ENCODE measurements at regions not wholly inside any gene's neighbourhood (a gene's known extent, or its start where the extent isn't known, plus 50 kb on each side); places are given as distances from the start of the nearest gene placed in this dataset.

DNA sequence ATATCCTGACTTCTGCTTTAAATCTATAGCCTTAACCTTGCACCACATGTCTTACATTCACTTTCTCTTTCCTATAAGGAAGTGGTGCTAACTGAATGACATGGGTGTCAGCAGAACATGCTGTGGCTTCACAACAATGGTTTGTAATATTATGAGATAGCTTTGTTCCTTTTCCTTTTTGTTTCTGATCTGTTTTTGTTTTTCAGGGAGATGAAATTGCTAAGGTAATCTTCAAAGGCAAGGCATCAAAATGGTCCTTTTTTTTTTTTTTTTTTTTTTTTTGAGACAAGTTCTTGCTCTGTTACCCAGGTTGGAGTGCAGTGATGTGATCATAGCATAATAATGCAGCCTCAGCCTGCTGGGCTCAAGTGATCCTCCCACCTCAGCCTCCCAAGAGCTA lies 53.6 kb upstream of the RANBP6 start:
- TF ChIP-seq, protein P1, sequence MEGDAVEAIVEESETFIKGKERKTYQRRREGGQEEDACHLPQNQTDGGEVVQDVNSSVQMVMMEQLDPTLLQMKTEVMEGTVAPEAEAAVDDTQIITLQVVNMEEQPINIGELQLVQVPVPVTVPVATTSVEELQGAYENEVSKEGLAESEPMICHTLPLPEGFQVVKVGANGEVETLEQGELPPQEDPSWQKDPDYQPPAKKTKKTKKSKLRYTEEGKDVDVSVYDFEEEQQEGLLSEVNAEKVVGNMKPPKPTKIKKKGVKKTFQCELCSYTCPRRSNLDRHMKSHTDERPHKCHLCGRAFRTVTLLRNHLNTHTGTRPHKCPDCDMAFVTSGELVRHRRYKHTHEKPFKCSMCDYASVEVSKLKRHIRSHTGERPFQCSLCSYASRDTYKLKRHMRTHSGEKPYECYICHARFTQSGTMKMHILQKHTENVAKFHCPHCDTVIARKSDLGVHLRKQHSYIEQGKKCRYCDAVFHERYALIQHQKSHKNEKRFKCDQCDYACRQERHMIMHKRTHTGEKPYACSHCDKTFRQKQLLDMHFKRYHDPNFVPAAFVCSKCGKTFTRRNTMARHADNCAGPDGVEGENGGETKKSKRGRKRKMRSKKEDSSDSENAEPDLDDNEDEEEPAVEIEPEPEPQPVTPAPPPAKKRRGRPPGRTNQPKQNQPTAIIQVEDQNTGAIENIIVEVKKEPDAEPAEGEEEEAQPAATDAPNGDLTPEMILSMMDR (conservative IDR thresholded peaks at IDR 0.05; ENCODE audit: low read depth, low read length), result no peak
- TF ChIP-seq EZH2 (IDR thresholded peaks at IDR 0.05; ENCODE audit: borderline replicate concordance, low read depth, low read length, poor library complexity, severe bottlenecking), result no peak
- no TSS peak for BruUV-seq (replicated peaks)
- Histone ChIP-seq H3K4me1 (ENCODE audit: insufficient read depth, low read length, poor library complexity, severe bottlenecking) (no peaks in the 10 kb centered on the region), H3K36me3 (ENCODE audit: insufficient read depth, low read length, poor library complexity, severe bottlenecking) (no peaks in the 10 kb centered on the region), H3K9me3 (ENCODE audit: low read depth, low read length, poor library complexity, severe bottlenecking) (peaks cover 3% of the 10 kb centered on the region), H3K4me3 (ENCODE audit: low read depth, low read length, poor library complexity, severe bottlenecking) (no peak overlapping the region), H3K27me3 (replicated peaks; ENCODE audit: insufficient read depth, low read depth, low read length, poor library complexity) (no peaks in the 10 kb centered on the region), H3K27ac (ENCODE audit: low read depth, low read length, poor library complexity, severe bottlenecking) (no peak overlapping the region)
- POLR2A ChIA-PET (ENCODE audit: low non-redundant PET), result no interaction called here
- intact Hi-C loops (cut with micrococcal nuclease; ENCODE audit: unreplicated experiment), result no loop called here
- DNase-seq (ENCODE audit: low spot score), result no peak
- CTCF ChIA-PET, result no interaction called here

DNA sequence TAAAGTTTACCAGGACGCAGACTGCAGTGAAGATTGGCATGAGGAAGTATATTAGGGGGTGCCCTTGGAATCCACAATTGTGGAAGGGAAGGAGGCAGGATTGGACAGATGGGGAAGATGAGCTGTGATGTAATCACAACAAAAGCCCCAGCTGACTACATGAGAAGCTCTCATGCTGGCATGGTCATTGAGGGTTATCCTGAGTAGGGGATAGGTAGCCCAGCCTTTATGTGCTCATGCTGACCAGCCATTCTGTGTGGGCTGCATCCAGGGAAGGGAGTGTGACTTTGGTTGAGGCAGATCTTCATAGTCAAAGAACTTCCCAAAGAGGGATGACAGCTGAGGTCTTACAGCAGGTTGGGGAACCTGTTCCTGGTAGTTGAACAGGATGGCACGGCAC lies 52.0 kb upstream of the RANBP6 start:
- no peak for DNase-seq (ENCODE audit: low spot score)
- Histone ChIP-seq H3K27ac (ENCODE audit: low read depth, low read length, poor library complexity, severe bottlenecking) (no peak overlapping the region), H3K9me3 (ENCODE audit: low read depth, low read length, poor library complexity, severe bottlenecking) (peaks cover 3% of the 10 kb centered on the region), H3K4me3 (ENCODE audit: low read depth, low read length, poor library complexity, severe bottlenecking) (no peak overlapping the region), H3K4me1 (ENCODE audit: insufficient read depth, low read length, poor library complexity, severe bottlenecking) (no peaks in the 10 kb centered on the region), H3K27me3 (replicated peaks; ENCODE audit: insufficient read depth, low read depth, low read length, poor library complexity) (no peaks in the 10 kb centered on the region), H3K36me3 (ENCODE audit: insufficient read depth, low read length, poor library complexity, severe bottlenecking) (no peaks in the 10 kb centered on the region)
- BruUV-seq (replicated peaks), result no TSS peak
- CTCF ChIA-PET, result no interaction called here
- POLR2A ChIA-PET (ENCODE audit: low non-redundant PET), result no interaction called here
- intact Hi-C loops (cut with micrococcal nuclease; ENCODE audit: unreplicated experiment), result no loop called here
- no peak for TF ChIP-seq EZH2 (IDR thresholded peaks at IDR 0.05; ENCODE audit: borderline replicate concordance, low read depth, low read length, poor library complexity, severe bottlenecking)
- TF ChIP-seq, protein P1 (conservative IDR thresholded peaks at IDR 0.05; ENCODE audit: low read depth, low read length), result no peak

All from A673 (cell line).